Right lobe of liver (tissue), 4 donors: ENCODE measurements at regions not wholly inside any gene's neighbourhood (a gene's known extent, or its start where the extent isn't known, plus 50 kb on each side); places are given as distances from the start of the nearest gene placed in this dataset.

Experiments
- POLR2A ChIP-seq: fragments of 450-650 bp; IDR thresholded peaks from one replicate; pipeline ENCODE4 v1.6.1; 2017; ENCODE audit warnings: antibody characterized with exemption, mild to moderate bottlenecking
- TF ChIP-seq, protein P1 (sequence below), 4 donors: fragments of 200-600 bp in 3 of 4; fragments of 450-650 bp in 1 of 4; IDR thresholded peaks; one replicate each; pipeline versions ENCODE4 v1.5.1 to v1.8.0; 2016 to 2022; ENCODE audit warnings: antibody characterized with exemption in 4 of 4, mild to moderate bottlenecking in 2 of 4
- donor health status: DM: no; HTN: no; CAD: no.
- donor health status: DM: no; HTN: no; CAD: no.
- donor health status: DM: no; HTN: yes; CAD: no.

DNA sequence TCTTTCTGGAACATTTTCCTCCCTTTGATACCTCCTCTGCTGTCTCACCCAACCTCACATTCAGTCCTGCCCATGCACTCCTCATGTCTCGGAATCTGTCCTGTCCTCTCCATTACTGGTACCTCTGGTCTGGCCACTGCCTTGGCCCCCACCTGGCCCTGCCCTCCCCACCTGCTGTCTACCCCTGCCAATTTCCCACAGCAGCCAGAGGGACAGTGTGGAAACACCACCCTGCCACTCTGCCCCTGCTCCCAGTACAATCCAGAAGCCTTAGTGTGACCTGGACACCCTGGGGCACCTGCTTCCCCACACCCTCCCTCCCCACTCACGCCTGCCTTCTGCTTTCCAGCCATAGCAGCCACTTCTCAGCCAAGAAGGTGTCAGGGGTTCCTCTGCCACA lies 534.4 kb downstream of the MATN1 start:
- TF ChIP-seq, protein P1, sequence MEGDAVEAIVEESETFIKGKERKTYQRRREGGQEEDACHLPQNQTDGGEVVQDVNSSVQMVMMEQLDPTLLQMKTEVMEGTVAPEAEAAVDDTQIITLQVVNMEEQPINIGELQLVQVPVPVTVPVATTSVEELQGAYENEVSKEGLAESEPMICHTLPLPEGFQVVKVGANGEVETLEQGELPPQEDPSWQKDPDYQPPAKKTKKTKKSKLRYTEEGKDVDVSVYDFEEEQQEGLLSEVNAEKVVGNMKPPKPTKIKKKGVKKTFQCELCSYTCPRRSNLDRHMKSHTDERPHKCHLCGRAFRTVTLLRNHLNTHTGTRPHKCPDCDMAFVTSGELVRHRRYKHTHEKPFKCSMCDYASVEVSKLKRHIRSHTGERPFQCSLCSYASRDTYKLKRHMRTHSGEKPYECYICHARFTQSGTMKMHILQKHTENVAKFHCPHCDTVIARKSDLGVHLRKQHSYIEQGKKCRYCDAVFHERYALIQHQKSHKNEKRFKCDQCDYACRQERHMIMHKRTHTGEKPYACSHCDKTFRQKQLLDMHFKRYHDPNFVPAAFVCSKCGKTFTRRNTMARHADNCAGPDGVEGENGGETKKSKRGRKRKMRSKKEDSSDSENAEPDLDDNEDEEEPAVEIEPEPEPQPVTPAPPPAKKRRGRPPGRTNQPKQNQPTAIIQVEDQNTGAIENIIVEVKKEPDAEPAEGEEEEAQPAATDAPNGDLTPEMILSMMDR (IDR thresholded peaks at IDR 0.05) = no peak
- TF ChIP-seq POLR2A = no peak
